AG09319 (cell line): ENCODE measurements at regions not wholly inside any gene's neighbourhood (a gene's known extent, or its start where the extent isn't known, plus 50 kb on each side); places are given as distances from the start of the nearest gene placed in this dataset.
A peak's percentile ranks its signal among the peaks of the same experiment; 100 is the strongest.

Source experiments
- DNase-seq: peaks from one replicate; pipeline ENCODE4 v3.0.0-alpha.2; 2010; ENCODE audit warnings: low read depth; ENCODE audit errors: extremely low read depth
- TF ChIP-seq, protein P1 (sequence below): IDR thresholded peaks from 2 replicates; pipeline ENCODE4 v1.5.1; 2011; ENCODE audit warnings: low read depth, mild to moderate bottlenecking, inconsistent platforms, low read length, moderate library complexity

DNA sequence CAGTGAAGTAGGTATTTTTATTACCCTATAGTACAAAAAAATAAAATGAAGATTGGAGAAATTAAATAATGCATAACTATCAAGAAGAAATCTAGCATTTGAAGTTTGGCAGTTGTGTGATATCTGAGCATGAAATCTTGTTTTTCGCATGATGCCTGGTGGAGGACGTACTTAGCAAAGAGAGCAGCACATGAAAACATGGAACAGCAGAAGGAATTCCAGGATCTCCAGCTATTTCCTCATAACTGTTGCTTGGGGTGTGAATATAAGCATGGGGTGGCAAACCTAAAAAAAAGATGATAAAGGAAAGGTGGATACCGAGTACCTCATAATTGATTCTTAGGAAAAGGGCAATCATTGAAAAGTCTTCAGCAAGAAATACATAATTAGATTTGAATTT is 174.3 kb upstream of the FAM3C start:
- DNase-seq = no peak
- TF ChIP-seq, protein P1, sequence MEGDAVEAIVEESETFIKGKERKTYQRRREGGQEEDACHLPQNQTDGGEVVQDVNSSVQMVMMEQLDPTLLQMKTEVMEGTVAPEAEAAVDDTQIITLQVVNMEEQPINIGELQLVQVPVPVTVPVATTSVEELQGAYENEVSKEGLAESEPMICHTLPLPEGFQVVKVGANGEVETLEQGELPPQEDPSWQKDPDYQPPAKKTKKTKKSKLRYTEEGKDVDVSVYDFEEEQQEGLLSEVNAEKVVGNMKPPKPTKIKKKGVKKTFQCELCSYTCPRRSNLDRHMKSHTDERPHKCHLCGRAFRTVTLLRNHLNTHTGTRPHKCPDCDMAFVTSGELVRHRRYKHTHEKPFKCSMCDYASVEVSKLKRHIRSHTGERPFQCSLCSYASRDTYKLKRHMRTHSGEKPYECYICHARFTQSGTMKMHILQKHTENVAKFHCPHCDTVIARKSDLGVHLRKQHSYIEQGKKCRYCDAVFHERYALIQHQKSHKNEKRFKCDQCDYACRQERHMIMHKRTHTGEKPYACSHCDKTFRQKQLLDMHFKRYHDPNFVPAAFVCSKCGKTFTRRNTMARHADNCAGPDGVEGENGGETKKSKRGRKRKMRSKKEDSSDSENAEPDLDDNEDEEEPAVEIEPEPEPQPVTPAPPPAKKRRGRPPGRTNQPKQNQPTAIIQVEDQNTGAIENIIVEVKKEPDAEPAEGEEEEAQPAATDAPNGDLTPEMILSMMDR = no peak

DNA sequence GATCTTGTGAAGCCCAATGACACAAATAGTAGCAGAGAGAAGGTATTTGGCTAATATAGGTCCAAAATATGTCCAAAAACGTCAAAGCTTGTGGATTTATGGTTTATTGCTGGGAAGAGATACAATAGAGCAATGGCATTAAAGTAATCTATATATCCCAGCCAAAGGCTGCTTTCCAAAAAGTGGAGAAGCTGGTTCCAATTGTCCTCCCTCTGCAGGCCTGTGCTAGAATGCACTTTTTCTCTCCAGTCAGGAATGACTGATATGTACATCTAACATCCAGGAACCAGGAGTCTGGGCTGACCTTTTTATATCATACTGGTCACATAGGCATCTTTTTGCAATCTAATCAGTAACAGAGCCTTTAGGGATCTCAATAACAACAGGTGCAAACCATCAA is 167.1 kb upstream of the FAM3C start:
- no peak for DNase-seq
- TF ChIP-seq, protein P1 = peak; percentile 19

GRCh38 chr7:121562259-121562658 is 166.2 kb upstream of the FAM3C start:
- TF ChIP-seq, protein P1 = no peak
- DNase-seq = no peak

- TF ChIP-seq, protein P1 = no peak
- DNase-seq = no peak
Measured at GRCh38 chr7:121561717-121562116, 165.6 kb upstream of the FAM3C start.

- TF ChIP-seq, protein P1 = no peak
- DNase-seq = no peak
Measured at GRCh38 chr7:121560267-121560990, 164.3 kb upstream of the FAM3C start.

DNA sequence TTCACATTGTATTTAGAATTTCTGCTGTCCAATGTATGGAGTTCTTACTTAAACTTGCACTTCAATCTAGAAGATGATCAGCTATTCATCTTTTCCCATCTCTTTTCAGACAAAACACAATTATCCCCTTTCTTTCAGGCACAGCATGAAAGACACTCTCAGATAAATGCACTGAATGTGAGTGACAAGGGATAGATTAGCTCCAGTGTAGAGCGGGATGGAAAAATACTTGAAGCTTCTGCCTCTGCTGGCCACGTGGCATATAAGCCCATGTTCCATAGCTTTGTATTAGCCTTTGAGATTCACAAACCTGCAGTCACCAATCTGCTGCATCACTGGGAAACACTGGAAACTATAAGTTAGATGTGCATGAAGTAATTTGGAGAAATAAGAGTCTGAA is 162.2 kb upstream of the FAM3C start:
- no peak for DNase-seq
- TF ChIP-seq, protein P1 = no peak

DNA sequence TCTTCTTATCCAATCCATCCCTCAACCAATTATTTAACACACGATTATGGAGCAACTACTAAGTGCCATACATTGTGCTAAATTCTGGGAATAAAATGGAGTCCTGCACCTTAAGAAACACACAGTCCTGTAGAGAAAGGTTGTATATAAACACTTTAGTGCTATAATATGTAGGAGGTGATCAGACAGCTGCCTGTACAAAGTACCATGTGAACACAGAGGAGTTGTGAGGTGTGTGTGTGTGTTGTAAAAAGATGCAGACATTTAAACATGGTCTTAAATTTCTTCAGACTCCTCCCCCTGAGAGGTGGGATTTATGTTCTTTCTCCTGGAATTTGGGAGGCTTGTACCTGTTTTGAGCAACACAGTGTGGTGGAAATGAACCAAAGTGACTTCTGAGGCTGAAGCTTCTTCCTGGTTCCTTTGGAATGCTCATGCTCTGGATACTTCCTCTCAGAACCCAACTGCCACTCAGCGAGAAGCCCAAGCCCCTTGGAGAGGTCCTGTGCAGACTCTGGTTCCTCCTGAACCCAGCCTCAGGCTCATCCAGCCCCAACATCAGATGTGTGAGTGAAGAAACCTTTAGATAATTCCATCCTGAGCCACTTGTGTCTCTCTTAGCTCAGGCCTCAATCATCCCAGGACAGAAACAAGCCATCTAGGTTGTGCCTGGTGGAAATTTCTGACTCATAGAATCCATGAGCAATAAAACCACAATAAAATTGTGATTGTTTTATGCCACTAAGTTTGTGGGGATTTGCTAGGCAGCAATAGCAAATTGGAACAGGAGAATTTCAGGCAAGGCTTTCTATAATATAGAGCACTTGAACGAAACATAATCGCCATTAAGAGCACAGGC is 161.2 kb upstream of the FAM3C start:
- no peak for DNase-seq
- TF ChIP-seq, protein P1 = no peak
